Activated CD4-positive, alpha-beta T cell treated with anti-CD3 and anti-CD28 coated beads, Interleukin-2, amount 50 U/mL, for 48 hours (primary cell): ENCODE measurements at regions not wholly inside any gene's neighbourhood (a gene's known extent, or its start where the extent isn't known, plus 50 kb on each side); places are given as distances from the start of the nearest gene placed in this dataset.
A peak's percentile ranks its signal among the peaks of the same experiment; 100 is the strongest.
"Not testable (repeated sequence)": the region's sequence is repeated elsewhere in the genome, so short reads cannot be mapped to it uniquely, and the experiment has no call there.

Experiments
- DNase-seq, 2 experiments: peaks; one replicate each; pipeline ENCODE4 v3.0.0-alpha.2; 2020

DNA sequence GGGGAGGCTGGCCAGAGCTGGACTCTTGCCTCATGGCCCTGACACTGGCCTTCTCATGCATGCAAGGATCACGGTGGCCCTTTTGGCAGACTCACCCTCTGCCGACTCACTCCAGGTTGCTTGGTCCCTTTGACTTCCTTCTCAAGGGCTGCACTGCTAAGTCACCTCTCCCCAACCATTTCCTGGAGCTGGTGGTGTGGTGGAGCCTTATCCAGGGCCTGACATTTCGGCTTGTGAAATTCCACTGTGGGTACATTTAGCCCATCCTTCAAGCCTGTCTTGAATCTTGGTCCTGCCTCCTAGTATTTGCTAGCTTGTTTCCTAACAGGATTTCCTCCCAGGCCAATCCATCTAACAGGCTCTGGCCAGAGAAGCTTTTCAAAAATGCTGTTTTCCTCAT, 52.6 kb upstream of the JUN start:
- DNase-seq, result no peak

DNA sequence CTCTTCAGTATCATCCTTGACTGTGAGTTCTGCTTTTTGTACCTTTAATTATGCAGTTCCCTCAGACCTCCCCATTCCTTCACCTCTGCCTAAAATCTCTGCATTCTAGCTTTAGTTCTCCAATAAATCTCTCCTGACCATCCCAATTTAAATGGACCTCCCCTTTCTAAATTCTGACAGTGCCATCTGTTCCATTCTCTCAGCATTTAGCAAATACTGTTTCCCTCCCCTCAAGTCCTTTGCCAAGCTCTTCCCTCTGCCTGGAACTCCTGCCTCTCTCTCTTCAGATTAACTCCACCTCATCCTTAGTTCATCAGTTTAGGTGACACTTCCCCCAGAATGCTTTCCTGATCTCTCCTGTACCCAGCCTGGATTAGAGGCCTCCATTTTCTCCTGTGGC, 54.0 kb upstream of the JUN start:
- DNase-seq, result no peak

DNA sequence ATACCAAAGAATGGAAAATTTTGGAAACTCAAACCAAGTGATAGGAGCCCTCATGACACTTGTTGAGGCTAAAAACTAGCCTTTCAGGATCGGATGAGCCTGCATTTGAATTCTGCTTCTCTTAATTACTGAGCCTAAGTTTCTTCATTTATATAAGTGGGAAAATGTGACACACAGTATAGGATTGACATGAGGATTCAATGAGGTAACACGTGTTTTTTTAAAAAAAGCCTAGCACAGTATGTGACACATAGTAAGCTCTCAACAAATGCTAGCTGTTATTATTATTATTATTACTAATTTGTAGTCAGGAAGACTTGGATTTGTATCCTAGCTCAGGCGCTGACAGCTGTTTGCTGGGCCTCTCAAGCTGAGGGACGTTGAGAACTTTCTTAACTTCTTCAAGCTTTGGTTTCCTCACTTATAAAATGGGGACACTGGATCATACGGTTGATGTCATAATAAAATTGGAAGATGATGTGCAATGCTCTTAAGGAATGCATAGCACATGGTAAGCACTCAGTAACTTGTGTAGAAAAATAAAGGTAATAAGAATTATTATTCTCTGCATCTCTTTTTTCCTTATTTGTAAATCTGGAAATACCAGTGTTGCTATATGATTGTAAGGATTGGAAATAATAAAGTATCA, 55.4 kb upstream of the JUN start:
- no peak for DNase-seq

DNA sequence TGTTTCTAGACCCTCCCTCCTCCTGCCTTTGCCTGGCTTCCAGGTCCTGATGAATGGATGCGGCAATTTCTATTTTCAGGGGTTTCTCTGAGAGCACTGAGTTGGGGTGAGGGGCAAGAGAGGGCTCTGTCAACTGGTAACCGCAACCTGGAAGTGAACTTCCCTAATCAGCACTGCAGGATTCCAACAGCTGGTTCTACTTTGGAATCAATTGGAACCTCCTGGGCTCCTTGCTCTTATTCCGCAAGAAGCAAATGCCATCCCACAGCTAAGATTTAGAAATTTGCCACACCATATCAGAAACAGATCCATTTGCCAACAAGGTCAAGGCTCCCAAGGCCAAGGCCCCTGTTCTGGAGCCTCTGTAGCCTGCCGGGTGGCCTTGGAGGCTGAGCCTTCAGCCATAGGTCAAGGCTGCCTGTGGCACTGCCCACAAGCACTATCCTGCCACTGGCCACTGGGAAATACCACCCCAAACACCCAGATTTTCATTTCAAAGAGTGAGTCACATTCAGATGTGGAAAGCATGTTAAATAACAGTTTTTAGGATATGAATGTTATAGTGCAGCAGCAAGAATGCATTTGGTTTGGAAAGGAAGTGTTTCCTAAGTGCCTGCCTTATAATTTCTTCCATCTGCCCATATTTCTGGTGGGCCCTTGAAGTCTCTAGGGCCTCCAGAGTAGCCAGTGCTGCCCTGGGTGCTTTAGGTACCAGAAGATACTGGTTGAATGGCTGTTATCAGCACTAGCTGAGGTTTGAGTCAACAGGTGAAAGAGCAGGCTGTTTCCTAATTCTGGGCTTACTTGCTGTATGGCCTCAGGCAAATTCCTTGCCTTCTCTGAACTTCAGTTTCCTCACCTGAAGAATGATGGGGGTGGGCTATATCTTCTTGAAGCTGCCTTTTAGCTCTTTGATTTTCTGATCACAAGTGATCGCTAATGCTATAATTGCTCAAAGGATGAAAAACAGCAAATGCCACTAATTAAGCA, 56.3 kb upstream of the JUN start:
- DNase-seq, result no peak

DNA sequence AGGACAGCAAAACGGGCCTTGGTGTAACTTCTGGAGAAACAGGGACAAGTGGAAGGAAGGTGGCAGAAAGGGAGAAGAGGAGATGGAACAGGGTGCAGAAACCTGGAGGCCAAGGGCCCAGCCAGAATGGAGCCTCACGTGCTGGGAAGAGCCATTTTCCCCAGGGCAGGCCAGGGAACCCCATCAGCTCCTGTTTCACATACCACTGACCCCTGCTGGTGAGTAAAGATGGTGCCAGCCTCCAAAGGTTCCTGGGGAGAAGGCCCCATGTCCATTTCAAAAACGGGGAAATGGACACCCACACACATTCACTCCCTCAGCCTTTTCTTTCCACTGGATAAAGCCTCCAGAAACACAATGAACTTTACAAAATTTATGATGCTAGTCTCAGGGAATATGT, 57.6 kb upstream of the JUN start:
- DNase-seq, result peak in 1 of 2 experiments; percentile 21

DNA sequence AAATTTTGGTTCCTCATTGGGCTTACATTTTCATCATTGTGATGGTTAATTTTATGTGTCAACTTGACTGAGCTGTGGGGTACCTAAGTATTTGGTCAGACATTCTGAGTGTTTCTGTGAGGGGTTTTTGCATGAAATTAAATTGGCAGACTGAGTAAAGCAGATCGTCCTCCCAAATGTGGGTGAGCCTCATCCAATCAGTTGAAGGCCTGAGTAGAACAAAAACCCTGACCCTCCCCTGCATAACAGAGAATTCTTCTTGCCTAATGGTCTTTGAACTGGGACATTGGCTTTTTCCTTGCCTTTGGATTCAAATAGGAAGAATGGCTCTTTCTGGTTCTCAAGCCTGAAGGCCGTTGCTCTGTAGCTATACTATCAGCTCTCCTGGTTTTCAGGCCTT, 59.1 kb upstream of the JUN start:
- DNase-seq, result no peak

DNA sequence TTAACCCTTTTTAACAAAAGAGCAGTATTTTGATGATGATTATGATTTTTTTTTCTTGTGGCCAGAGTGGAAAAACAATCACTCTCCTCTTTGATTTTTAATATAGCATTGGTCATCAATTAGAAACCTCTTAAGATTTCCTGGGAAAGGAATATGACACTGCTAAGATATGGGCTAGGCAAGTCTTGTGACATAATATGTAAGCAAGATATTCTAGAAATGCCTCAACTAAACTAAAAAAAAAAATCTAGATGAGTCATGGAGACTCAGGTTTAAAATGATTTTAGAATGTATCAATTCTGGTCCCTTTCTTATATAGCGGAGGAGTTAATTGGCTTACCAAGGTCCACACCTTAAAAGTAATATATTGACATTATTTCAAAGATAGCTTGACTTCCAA, 60.3 kb upstream of the JUN start:
- no peak for DNase-seq

DNA sequence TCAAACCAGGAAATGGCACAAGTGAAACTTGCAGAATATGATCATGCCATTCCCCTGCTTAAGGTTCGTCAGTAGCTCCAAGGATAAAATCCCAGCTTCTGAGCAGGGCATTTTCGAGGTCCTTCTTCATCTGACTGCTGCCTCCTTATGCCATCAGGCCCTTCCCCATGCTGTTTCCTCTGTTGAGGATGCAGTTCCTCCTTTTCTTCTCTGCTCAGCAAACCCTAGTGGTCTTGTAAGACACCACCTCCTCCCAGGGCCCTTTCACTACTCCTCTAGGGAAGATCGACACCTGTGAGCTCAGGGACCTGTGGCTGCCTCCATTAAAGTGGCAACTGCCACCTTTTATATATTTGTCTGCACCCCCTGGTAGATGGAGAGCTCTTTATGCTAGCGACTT, 62.1 kb upstream of the JUN start:
- DNase-seq, result no peak

DNA sequence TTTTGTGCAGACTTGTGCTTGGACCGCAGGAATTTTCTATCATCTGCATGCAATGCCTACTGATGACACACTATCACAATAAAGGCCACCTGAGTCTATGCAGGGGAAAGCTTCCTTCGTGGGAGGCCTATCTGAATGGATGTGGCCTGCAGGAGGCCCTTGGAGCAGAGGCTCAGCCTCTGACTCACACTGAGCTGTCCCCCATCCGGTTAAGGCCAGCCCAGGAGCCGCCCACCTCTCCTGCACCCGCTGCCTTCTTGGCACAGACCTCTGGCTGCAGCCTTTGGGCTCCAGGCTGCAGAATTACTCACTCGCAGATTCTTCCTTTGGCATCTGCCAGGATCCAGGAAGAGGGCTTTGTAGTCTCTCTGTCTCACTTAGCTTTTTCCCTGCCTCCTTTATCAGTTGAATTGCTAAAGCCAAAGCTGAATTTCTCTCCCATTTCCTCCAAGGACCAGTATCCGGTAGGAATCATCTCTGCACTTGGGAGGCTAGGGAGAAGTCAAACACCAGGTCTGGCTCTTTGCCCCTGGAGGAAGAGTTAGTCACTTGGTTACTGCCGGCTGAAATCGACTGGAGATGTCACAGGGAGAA, 65.1 kb upstream of the JUN start:
- peak in 1 of 2 experiments; percentile 13 for DNase-seq

DNA sequence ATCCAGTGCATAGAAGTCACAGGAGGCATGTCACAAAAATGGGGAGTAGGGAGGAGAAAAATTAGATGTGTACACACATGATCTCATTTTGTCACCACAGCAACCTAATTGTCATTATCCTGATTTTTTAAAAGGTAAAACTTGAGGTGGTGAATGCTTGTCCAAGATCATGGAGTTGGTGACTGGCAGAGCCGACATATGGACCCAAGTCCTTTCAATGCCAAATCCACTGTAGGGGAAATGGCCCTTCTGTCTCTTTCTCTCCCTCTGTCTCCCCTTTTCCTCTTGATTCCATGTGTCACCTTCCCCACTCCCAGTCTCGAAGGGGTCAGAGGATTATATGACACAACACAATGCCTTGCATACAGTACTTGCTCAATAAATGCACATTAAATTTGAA, 65.7 kb upstream of the JUN start:
- no peak for DNase-seq

DNA sequence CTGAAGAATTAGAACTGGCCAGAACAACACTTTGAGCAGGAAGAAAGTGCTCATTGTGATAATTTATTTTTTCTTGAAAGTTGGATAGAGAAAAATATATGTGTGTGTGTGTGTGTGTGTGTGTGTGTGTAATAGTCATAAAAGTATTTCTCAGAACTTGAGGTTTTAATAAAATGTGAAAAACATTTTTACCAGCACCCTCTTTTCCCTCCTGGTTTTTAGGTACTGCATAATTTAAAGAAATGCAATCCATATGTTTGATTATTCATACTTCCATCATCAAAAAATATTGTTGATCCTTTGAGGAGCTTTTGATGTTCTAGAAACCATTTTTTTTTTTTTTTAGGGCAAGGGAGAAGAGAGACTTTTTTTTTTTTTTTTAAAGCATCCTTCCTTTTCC, 66.8 kb upstream of the JUN start:
- DNase-seq, result no peak

DNA sequence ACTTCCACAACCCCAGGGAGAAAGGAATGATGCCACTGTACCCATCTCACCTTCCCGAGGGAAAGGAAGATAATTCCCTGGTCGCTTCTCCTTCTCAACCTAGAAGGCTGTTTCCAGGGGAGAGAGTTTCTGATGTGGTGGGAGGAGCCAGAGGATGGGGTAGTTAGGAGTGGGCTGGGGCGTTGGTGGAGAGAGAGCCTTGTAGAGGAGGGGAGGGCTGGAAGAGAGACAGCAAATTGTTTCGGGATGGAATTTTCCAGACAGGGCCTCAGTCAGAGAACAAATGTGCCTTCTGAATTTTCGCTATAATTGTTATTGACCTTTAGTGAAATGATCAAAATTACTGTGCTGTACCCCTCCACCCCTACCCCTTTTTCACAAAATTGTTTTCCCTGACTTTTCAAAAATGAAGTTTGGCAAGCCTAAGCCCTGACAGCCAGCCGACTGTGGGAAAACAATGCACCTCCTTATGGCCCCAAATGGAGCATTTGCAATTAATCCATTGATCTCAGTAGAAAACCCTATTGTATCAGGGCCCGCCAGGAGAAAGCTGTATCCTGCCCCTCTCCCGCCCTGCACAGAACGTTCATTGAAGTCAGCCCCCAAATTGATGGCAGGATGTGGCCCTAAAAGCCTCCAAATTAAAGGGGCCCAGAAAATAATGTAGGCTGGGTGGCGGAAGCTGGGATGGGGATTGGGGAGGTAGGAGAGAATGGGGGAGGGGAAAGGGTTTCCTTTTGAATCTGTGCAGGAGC, 69.1 kb upstream of the JUN start:
- DNase-seq, result no peak

DNA sequence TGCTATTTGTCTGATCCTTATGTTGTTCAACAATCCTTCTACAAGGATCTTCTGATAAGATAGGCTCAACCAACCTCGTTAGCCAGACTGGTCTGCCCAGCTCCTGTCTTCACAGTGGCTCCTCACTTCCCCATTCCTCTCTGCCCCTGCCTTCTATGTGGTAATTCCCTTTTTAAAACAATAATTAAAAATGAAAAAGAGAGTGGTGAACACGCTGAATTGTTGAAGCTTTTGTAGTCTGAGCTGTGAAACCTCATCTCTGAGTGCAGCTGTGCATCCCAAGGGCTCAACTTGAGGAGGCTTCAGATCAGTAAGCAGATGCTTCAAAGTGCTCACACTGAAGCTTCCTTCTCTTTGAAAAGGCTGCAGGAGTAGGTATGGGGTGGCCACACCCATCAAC, 70.7 kb upstream of the JUN start:
- no peak for DNase-seq

DNA sequence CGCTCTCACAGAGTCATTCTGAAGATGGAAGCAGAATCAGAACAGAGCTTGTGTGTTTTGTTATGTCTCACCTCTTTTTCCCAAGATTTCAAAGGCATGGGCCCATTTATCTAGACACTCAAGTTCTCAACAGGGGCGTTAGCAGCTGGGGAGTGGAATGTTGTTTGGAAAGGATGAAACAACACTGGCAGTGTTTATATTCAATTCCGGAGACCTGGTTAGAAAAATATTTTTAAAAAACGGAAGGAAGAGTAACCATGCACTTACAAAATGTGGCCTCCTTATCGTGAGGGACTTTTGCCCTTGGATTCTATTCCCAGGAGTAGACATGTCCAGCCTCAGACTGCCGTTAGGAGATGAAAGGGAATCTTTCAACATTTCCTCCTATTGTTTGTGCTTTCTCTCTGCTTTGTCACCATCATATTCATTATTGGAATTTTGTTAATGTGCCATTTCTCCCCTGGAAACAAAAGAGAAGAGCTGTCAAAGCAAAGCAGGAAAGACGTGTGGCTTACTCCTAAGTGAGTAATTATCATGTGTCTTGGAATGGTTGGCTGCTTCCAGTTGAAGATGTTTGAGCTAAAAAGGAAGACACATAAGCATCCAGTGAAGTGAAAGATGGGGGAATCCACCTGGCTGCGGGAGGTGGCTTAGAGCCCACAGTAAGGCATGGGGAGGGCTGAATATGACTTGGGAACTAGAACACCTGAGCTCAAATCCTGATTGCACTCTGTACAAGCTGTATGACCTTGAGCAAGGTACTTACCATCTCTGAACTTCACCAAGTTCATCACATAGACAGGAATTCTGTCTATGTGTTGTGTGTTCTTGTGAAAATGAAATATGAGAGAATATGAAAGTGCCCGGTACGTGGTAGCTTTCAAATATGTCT, 71.7 kb upstream of the JUN start:
- no peak for DNase-seq

DNA sequence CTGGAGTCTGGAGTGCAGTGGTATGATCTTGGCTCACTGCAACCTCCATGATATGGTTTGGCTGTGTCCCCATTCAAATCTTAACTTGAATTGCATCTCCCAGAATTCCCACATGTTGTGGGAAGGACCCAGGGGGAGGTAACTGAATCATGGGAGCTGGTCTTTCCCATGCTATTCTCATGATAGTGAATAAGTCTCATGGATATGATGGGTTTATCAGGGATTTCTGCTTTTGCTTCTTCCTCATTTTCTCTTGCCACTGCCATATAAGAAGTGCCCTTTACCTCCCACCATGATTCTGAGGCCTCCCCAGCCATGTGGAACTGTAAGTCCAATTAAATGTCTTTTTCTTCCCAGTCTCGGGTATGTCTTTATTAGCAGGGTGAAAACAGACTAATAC, 72.4 kb upstream of the JUN start:
- not testable (repeated sequence) for DNase-seq

DNA sequence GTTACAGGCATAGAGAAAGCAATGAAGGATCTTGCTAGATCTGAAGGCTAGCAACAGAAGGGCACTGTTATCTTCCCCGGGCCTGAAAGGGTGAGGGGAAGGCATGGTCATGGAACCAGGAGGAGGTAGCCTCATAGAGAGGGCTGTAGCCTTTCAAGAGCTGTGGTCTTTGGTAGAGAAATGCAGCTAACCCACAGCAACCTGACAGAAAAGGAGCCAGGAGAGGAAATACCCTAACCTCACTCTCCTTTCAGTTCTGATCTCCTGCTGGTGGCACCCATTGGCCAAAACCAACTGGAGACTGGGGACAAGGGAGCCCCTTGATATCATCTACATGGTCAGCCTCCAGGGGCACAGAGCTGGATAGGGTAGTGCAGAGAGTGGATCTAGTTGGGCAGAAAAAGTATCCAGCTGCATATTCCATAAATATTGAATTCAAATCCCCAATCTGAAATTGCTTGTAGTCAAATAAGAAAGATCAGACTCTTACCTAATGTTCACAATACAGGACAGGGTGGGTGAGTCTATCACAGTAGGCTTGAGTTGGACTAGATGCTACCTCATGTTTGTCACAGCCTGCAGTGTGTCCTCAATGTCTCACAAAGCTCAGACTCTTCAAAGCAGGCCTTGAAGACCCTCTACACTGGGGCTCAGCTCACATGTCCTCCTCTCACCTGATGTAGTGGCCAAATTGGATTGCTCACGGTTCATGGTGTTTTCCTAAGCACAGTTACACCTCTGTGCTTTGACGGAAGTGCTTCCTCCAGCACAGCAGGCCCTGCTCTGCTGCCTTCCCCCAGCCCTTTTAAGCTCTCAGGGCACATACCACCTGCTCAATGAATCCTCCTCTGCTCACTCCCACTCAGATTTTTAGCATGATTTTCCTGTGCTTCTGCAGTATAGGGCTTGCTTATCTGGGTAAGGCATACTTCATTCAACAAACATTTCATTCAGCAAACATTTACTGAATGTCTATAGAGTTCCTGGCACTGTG, 74.1 kb upstream of the JUN start:
- DNase-seq, result peak in 1 of 2 experiments; percentile 14

DNA sequence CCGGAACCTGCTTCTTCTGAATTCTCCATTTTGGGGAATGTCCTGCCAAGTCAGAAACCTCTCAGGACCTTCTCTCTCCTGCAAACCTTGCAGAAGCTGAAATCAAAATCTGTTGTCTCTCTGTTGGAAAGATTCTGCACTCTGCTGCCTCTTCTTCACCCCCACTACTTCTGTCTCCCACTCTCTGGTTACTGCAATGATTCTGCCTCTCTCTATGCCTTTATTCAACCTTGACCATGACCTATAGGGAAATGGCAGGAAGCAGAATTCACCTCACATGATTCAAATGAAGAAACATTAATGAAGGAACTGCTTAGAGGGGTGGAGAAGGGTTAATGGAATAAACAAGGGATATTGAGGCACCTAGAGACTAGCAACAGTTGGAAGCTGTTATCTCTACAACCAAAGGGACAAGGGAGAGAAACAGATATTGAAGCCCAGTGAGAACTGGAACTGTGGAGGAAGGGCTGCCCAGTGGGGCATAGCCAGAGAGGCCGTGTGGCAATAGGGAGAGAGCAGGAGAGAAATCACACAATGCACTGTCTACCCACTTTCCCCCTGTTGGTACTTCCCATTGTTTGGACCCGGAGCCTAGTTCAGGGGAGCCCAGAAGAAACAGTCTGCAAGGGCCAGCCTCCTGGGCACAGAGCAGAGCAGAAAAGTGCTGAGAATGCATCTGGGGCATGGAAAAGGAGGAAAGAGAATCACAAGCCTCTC, 76.1 kb upstream of the JUN start:
- DNase-seq, result no peak

DNA sequence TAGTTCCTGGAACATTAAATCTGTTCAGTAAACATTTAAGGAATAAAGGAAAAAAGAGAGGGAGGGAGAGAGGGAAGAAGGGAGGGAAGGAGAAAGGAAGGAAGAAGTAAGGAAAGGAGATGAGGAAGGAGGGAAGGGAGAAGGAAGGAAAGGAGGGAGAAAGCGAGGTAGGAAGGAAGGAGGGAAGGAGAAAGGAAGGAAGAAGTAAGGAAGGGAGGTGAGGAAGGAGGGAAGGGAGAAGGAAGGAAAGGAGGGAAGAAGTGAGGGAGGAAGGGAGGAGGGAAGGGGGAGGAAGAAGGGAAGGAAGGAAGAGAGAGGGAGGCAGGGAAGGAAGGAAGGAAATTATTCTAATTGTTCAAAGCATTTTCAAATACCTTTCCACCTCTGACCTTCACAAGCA, 77.2 kb upstream of the JUN start:
- no peak for DNase-seq

DNA sequence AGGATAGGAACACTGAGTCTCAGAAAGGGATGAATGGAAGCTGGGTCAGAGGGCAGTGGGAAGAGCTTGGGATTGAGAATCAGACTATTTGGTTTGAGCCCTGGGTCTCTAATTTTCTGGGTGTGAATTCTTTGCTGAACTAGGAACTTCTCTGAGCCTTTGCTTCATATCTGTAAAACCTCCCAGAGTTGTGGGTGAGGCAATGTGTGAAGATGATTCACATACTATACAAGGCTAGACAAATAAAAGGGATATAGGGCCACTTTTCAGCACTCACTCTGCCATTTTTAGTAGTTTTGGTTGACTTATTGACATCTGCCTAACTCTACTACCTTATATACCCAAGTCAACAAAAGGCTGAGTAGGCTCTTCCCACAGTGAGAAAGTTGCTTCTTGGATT, 77.7 kb upstream of the JUN start:
- no peak for DNase-seq

DNA sequence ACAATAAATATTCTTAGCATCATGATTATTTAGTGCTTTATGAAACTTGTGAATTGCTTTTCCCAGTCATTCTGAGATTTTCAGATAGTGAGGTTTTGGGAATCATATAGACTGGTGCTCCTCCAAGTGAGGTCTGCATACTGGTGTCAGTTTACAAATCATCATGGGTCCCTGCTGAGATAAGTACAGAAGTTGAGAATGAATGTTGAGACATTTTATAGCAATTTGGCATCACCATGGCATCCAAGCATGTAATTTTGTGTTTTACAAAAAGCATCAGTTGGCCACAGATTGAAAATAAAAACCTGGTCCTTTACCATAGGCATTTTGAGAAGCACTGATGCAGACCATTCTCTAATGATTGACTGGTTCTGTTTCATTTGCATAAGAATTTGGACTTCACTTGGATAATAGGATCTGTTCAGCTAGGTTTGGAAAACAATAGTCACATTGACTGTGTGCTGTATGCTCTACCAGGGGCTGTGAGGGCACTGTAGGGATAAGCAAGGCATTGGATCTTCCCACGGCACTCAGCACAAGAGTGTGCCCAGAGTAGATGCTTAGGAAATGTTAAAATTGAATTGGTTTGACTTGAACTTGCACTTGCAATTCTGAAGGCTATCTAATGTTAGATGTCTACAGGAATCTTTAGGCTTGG, 79.0 kb upstream of the JUN start:
- DNase-seq, result no peak
